ENCODE measurements at regions not wholly inside any gene's neighbourhood (a gene's known extent, or its start where the extent isn't known, plus 50 kb on each side); places are given as distances from the start of the nearest gene placed in this dataset.
"Not testable (repeated sequence)": the region's sequence is repeated elsewhere in the genome, so short reads cannot be mapped to it uniquely, and the experiment has no call there.

DNA sequence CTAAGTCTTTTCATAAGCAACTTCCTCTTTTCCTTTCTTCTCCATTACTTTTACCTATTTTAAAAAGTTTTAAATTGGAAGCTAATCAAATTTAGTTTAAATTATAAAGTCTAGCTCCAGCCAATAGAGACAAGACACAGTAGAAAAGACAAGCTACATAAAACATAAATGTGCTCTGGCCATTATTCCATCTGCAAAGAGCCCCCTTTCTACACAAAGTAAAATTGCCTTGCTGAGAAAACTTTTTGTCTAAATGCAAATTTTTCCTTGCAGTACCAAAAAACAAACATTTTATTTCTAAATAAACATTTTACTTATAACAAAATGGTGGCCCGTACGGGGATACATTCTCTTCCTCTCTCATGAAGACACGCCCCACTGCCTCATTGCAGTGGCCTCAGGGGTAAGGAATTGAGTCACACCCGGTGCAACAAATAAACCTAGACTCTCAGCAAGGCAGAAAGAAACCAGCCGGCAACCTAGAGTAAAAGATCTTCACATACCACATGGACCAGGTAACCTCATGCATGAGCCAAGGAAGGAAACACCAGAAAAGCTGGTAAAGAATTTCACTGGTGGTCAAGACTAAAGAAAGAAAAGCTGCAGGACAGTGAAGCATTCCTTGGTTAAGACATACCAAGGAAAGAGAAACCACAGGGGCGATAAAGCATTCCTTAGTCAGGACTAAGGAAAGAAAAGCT is 71.6 kb upstream of the ZNF746 start:
- DNase-seq (ENCODE audit: low spot score) (no peak), ATAC-seq (no peak)

DNA sequence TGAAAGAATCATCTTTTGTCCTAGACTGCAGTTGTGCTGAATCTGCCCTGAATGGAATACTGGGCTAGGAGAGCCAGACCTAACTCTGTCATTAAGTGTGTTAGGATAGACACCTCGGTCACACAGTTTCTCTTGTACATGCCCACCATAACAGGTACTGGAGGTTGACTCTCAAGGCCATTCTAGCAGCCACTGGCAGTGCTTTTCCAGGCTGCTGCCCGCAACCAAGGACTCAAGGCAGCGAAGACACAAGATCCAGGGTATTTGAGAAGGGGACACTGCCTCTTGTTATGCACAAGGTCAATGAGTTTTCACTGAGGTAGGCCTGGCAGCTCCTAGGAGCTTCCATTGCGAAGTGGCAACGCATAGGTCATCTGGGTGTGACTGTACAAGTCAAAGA is 70.6 kb upstream of the ZNF746 start:
- DNase-seq (ENCODE audit: low spot score) (no peak), ATAC-seq (no peak)

DNA sequence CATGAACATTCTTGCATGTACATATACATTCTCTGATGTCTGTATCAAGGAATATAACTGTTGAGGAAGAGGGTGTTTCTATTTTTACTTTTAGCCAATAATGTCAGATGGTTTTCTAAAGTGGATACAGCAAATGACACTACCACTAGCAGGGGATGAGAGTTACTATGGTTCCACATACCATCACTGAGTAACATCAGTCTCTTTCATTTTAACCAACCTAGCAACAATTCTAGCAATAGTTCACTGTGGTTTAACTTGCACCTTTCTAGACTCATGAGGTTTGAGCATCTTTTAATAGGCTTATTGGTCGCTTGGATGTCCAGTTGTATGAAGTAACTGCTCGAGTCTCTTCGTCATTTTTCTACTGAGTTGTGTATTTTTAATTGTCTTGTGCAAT is 68.5 kb upstream of the ZNF746 start:
- no peak for ATAC-seq

DNA sequence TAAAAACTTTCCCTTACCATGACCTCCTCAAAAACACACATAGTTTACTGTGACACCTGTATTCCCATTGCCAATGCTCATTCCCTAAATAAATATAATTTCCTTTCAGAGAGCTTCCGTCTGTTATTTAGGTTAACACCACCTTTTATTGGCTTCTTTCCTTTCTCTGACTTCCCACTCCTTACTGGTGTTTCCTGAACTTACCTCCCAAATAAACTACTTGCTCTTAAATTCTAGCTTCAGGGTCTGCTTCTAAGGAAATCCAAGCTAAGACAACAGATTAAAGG is 67.4 kb upstream of the ZNF746 start:
- ATAC-seq, result no peak
- DNase-seq (ENCODE audit: low spot score), result no peak

More for the DNA sequence above, 68.5 kb upstream of the ZNF746 start:
- DNase-seq (ENCODE audit: low spot score), result no peak

GRCh38 chr7:149564340-149565095 is 66.9 kb upstream of the ZNF746 start:
- peak; percentile 41 for ATAC-seq
- no peak for DNase-seq (ENCODE audit: low spot score)

- DNase-seq (ENCODE audit: low spot score) (no peak), ATAC-seq (no peak)
Observed at GRCh38 chr7:149562602-149563001, 65.0 kb upstream of the ZNF746 start.

DNA sequence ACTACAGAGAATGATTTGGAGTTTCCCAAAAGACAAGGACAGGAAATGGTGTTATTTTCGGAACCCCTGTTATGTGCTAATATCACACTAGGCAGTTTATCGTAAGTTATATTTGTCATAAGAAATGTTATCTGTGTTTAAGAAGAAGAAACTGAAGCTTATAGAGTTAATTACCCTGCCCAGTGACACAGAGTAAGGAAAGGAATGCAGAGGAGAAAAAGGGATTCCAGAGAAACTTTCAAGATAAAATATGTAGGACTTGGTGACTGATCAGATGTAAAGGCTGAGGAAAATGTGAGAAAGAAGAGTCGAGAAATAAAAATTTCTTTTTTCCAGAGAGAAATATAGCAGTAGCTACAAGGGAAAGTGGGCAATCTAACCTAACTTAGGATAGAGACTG is 63.5 kb upstream of the ZNF746 start:
- ATAC-seq, result no peak
- DNase-seq (ENCODE audit: low spot score), result no peak

DNA sequence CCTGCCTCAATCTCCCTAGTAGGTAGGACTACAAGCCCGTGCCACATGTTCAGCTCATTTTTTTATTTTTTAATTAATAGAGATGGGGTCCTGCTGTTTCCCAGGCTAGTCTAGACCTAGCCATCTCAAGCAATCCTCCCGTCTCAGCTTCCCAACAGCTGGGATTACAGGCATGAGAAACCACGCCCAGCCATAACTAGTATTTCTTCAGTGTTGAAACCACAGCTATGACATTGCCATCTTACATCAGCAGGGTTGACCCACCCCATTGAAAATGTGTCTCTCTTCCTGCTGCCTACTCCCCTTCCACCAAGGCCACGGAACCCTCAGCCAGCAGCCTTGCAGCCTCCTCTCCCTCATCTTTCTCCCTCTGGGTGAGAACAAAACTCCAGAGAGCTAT is 62.1 kb upstream of the ZNF746 start:
- ATAC-seq (no peak), DNase-seq (ENCODE audit: low spot score) (no peak)

DNA sequence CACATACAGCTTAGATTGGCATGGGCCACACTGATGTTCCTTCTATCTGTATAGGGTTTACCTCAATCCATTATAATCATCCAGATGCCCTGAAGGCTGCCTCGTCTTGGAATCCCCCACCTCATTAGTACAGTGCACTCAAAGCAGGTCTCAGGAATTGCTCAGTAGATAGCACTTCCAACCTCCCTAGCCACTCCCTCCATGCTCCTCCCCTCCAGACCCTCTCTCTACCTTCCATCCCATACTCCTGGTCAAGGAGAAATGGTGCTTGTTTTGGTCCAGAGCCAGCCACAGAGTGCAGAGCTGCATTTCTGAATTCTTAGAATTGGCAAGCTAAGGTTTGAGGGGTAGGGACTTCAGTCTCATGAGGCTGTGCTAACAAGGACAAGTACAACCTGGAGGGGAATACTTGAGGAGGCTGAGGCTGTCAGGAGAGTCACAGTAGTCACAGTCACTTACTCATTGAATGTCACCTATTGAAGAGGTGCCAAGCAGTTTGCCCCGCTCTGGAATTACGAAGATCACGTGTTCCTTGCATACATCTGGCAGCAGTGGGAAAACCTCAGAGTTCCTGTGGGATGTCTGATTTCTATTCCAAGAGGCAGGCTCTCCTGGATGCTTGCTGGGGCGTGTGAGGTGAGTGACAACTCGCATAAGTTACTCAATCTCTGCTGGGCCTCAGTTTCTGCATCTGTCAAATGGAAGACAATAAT is 60.7 kb upstream of the ZNF746 start:
- no peak for ATAC-seq
- no peak for DNase-seq (ENCODE audit: low spot score)

DNA sequence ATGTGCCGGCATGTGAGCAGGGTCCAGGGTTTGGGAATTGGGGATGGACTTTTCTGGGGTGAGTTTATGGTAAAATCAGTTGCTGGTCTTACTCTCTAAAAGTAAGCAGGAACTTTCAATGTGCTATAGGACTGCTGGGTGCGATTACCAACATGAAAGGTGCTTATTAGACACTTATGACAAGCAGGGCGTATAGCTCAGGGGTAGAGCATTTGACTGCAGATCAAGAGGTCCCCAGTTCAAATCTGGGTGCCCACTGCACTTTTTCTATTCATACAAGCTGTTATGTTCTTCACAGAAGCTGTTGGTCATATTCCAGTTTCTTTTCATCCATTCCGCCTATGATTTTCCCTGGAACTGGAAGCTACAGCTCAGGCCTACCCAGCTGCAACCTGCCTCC is 58.9 kb upstream of the ZNF746 start:
- not testable (repeated sequence) for DNase-seq (ENCODE audit: low spot score); ATAC-seq

DNA sequence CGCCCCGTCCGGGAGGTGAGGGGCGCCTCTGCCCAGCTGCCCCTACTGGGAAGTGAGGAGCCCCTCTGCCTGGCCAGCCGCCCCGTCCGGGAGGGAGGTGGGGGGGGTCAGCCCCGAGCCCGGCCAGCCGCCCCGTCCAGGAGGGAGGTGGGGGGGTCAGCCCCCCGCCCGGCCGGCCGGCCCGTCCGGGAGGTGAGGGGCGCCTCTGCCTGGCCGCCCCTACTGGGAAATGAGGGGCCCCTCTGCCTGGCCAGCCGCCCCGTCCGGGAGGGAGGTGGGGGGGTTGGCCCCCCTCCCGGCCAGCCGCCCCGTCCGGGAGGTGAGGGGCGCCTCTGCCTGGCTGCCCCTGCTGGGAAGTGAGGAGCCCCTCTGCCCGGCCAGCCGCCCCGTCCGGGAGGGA is 57.2 kb upstream of the ZNF746 start:
- not testable (repeated sequence) for ATAC-seq; DNase-seq (ENCODE audit: low spot score)

DNA sequence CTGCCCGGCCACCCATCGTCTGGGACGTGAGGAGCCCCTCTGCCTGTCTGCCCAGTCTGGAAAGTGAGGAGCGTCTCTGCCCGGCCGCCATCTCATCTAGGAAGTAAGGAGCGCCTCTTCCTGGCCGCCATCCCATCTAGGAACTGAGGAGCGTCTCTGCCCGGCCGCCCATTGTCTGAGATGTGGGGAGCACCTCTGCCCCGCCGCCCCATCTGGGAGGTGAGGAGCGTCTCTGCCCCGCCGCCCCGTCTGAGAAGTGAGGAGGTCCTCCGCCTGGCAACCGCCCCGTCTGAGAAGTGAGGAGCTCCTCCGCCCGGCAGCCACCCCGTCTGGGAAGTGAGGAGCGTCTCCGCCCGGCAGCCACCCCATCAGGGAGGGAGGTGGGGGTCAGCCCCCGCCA is 56.4 kb upstream of the ZNF746 start:
- not testable (repeated sequence) for ATAC-seq; DNase-seq (ENCODE audit: low spot score)

DNA sequence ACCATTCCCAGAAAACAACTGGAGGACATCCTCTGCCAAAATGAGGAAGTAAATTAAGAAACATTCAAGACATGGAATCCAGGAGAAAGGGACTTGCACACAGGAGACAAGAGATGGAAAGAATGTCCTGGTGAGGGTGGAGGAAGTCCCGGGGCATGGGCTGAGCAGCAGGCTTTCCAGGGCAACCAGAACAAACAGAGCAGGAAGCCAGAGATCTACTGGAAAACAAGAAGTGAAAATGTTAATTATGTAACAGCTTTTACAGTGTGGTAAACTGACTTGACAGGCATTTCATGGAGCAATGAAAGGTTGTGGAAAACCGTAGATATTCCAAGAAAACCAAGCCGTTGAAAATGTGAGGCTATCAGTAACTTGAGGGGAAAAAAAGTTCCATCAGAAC is 55.2 kb upstream of the ZNF746 start:
- ATAC-seq (no peak), DNase-seq (ENCODE audit: low spot score) (no peak)
